NT2/D1 (cell line): ENCODE measurements at regions not wholly inside any gene's neighbourhood (a gene's known extent, or its start where the extent isn't known, plus 50 kb on each side); places are given as distances from the start of the nearest gene placed in this dataset.

Source experiments
- DNase-seq: peaks from one replicate; pipeline ENCODE4 v3.0.0-alpha.2; 2011; ENCODE audit warnings: low read depth, low spot score
- H3K27me3 ChIP-seq: 2 replicates; pipeline ENCODE4 v1.6.0; 2011; ENCODE audit warnings: mild to moderate bottlenecking; ENCODE audit not compliant: insufficient read length, insufficient read depth
- H3K36me3 ChIP-seq: 2 replicates; pipeline ENCODE4 v1.6.1; 2011; ENCODE audit warnings: mild to moderate bottlenecking, low read length, mixed read lengths; ENCODE audit not compliant: insufficient read depth, insufficient read length
- H3K4me1 ChIP-seq: 2 replicates; pipeline ENCODE4 v1.5.1; 2011; ENCODE audit not compliant: insufficient read depth, insufficient read length
- H3K4me3 ChIP-seq: 2 replicates; pipeline ENCODE4 v1.5.1; 2011; ENCODE audit warnings: low read depth; ENCODE audit not compliant: insufficient read length
- H3K9ac ChIP-seq: 2 replicates; pipeline ENCODE4 v1.6.0; 2011; ENCODE audit warnings: low read depth; ENCODE audit not compliant: insufficient read length
- H3K9me3 ChIP-seq: 2 replicates; pipeline ENCODE4 v1.5.1; 2011; ENCODE audit warnings: mild to moderate bottlenecking, low read length; ENCODE audit not compliant: insufficient read depth
- SUZ12 ChIP-seq: IDR thresholded peaks from 2 replicates; pipeline ENCODE4 v1.6.1; 2011; ENCODE audit not compliant: insufficient read length, insufficient read depth; ENCODE audit errors: extremely low read depth
- YY1 ChIP-seq: IDR thresholded peaks from 2 replicates; pipeline ENCODE4 v1.6.1; 2011; ENCODE audit not compliant: insufficient read length, insufficient read depth
- ZNF274 ChIP-seq: IDR thresholded peaks from 2 replicates; pipeline ENCODE4 v1.6.1; 2011; ENCODE audit warnings: mild to moderate bottlenecking, low read depth, low read length

GRCh38 chr13:77480066-77480465, 55.4 kb upstream of the SCEL start:
- DNase-seq: peak; percentile 35
- no peaks in the 10 kb centered on the region for H3K36me3 ChIP-seq
- H3K4me3 ChIP-seq: no peak overlapping the region
- TF ChIP-seq YY1 (no peak), ZNF274 (no peak), SUZ12 (no peak)
- H3K4me1 ChIP-seq: no peaks in the 10 kb centered on the region
- H3K27me3 ChIP-seq: no peaks in the 10 kb centered on the region
- no peak overlapping the region for H3K9ac ChIP-seq
- H3K9me3 ChIP-seq: no peaks in the 10 kb centered on the region

DNA sequence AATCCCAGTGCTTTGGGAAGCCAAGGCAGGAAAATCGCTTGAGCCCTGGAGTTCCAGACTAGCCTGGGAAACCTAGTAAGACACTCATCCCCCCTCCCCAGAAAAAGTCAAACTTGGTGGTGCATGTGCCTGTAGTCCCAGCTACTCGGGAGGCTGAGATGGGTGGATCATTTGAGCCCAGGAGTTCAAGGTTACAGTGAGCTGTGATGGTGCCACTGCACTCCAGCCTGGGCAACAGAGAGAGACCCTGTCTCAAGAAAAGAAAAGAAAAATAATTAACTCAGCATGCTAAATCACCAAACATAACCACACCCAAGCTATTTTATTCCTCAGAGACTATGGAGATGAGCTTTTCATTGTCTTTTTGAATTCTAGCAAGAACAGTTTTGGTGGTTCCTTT, 56.2 kb upstream of the SCEL start:
- no peaks in the 10 kb centered on the region for H3K36me3 ChIP-seq
- TF ChIP-seq YY1 (no peak), ZNF274 (no peak), SUZ12 (no peak)
- no peaks in the 10 kb centered on the region for H3K27me3 ChIP-seq
- no peak overlapping the region for H3K9ac ChIP-seq
- no peak for DNase-seq
- no peaks in the 10 kb centered on the region for H3K4me1 ChIP-seq
- H3K4me3 ChIP-seq: no peak overlapping the region
- no peaks in the 10 kb centered on the region for H3K9me3 ChIP-seq

GRCh38 chr13:77477299-77477848, 58.1 kb upstream of the SCEL start:
- no peak for DNase-seq
- Histone ChIP-seq H3K36me3 (no peaks in the 10 kb centered on the region), H3K4me3 (no peak overlapping the region), H3K4me1 (no peaks in the 10 kb centered on the region), H3K9me3 (no peaks in the 10 kb centered on the region), H3K27me3 (no peaks in the 10 kb centered on the region), H3K9ac (no peak overlapping the region)
- TF ChIP-seq ZNF274: no peak
- TF ChIP-seq SUZ12: no peak
- no peak for TF ChIP-seq YY1

DNA sequence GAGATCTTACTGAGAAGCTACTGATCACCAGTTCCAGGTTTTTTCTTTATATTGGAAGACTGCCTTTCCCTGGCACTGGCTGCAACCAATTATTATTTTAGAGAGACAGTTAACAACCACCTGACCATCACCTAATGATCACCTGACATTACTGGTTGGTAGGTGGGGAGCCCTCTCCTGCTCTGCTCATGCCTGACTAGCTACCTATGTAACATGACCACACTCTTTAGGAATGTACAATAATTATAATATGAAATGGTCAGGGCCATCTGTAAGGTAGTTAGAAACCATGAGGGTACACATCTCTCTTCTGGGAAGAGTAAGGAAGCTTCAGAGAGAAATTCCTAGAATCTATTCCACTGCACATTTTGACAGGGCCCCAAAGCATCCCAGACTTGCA, 59.0 kb upstream of the SCEL start:
- Histone ChIP-seq H3K27me3 (no peaks in the 10 kb centered on the region), H3K9me3 (no peaks in the 10 kb centered on the region), H3K4me1 (no peaks in the 10 kb centered on the region), H3K36me3 (no peaks in the 10 kb centered on the region), H3K9ac (no peak overlapping the region), H3K4me3 (no peak overlapping the region)
- TF ChIP-seq YY1 (no peak), SUZ12 (no peak), ZNF274 (no peak)
- no peak for DNase-seq

DNA sequence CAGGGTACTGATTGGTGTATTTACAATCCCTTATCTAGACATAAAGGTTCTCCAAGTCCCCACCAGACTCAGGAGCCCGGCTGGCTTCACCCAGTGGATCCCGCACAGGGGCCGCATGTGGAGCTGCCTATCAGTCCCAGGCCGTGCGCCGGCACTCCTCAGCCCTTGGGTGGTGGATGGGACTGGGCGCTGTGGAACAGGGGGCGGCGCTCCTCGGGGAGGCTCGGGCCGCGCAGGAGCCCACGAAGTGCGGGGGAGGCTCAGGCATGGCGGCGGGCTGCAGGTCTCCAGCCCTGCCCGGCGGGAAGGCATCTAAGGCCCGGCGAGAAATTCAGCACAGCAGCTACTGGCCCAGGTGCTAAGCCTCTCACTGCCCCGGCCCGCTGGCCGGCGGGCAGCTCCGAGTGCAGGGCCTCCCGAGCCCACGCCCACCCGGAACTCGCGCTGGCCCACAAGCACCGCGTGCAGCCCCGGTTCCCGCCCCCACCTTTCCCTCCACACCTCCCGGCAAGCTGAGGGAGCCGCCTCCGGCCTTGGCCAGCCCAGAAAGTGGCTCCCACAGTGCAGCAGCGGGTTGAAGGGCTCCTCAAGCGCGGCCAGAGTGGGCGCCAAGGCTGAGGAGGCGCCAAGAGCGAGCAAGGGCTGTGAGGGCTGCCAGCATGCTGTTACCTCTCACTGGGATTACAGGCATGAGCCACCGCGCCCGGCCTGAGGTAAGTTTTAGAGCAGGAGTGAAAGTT, 60.0 kb upstream of the SCEL start:
- no peaks in the 10 kb centered on the region for H3K36me3 ChIP-seq
- H3K4me3 ChIP-seq: no peak overlapping the region
- H3K4me1 ChIP-seq: no peaks in the 10 kb centered on the region
- no peak for DNase-seq
- H3K27me3 ChIP-seq: no peaks in the 10 kb centered on the region
- H3K9me3 ChIP-seq: no peaks in the 10 kb centered on the region
- no peak for TF ChIP-seq ZNF274
- TF ChIP-seq YY1: no peak
- TF ChIP-seq SUZ12: no peak
- H3K9ac ChIP-seq: no peak overlapping the region

- DNase-seq: no peak
- H3K9ac ChIP-seq: no peak overlapping the region
- H3K4me3 ChIP-seq: no peak overlapping the region
- no peak for TF ChIP-seq YY1
- no peak for TF ChIP-seq SUZ12
- no peak for TF ChIP-seq ZNF274
- H3K9me3 ChIP-seq: no peaks in the 10 kb centered on the region
- H3K36me3 ChIP-seq: no peaks in the 10 kb centered on the region
- no peaks in the 10 kb centered on the region for H3K4me1 ChIP-seq
- H3K27me3 ChIP-seq: no peaks in the 10 kb centered on the region
These were observed 64.5 kb upstream of the SCEL start for GRCh38 chr13:77470986-77471385.

- no peak overlapping the region for H3K9ac ChIP-seq
- TF ChIP-seq SUZ12 (no peak), YY1 (no peak), ZNF274 (no peak)
- H3K4me1 ChIP-seq: no peaks in the 10 kb centered on the region
- no peaks in the 10 kb centered on the region for H3K36me3 ChIP-seq
- H3K9me3 ChIP-seq: no peaks in the 10 kb centered on the region
- H3K27me3 ChIP-seq: no peaks in the 10 kb centered on the region
- no peak overlapping the region for H3K4me3 ChIP-seq
- DNase-seq: no peak
These were observed 68.6 kb upstream of the SCEL start for GRCh38 chr13:77466753-77467422.
